Pulmonary artery endothelial cell (primary cell): ENCODE measurements at regions not wholly inside any gene's neighbourhood (a gene's known extent, or its start where the extent isn't known, plus 50 kb on each side); places are given as distances from the start of the nearest gene placed in this dataset.

Experiments used
- DNase-seq: peaks from one replicate; pipeline ENCODE4 v3.0.0-alpha.2; 2011; ENCODE audit warnings: low read depth, low spot score

DNA sequence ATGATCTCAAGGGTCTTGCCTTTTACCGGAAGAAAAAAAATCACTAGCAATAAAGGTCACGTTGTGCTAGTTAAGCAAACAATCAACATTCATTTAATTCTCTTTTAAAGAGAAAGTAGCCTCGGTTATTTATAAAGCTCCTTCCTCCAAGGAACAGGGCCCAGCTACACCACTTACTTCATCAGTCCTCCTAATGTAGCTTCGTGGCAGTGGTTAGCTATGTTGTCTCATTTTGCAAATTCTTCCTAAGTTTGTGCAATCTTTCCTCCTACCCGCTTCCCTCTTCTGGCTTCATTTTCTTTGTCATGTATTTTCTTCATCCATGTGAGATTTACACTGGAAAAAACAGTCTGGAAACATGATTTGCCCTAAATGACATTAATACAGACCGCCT, 554.2 kb downstream of the NUF2 start:
- no peak for DNase-seq

DNA sequence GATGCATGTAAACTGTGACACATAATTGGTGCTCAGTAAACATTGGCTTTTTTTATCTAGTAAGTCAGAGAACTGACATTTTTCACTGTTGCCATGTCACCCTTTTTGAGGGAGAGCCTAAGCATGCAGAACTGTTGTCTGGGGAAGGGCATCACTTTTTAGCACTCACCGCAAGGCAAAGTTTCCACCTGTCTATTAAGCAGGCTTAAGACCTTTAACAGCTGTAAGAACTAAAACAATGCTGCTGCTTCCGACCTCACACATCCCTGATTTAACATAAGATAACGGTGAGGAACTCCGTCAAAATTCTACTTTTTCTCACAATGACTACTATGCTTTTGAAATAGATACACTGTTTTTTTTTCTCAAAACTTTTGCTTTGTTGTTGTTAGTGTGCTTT, 554.8 kb downstream of the NUF2 start:
- no peak for DNase-seq

DNA sequence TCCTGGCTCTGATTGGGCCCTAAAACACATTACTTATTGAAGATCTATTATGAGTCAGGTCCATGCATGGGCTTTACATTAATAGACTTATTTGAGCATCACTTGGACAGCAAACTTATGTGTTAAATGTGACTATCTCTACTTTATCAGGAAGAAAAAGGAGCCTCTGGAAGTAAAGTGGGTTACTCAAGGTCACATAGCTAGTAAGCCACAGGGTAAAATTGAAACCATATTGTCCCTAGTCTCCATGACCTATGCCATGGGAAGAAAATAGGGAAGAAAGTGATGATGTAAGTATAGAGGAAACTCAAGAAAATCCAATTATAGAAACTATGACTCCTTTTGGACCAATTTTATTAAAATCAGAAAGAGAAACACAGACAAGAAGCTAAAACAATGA, 555.3 kb downstream of the NUF2 start:
- no peak for DNase-seq

DNA sequence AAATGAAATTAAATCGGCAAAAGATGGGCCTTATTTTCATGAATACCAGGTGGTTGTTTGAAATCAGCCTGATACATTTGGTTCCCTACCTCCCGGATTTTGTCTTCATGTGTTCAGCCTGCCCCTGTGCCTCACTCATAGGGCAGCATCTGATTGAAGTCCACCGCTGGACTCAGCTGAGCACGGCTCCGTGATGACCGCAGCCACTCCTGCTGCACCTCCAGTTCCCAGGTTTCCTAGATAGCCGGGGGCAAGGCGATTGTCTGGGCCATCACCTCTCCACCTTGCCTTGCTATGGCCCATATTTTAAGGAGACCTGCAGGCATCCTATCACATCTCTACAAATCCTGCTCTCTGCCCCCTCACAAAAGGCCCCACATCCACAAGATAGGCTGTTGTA, 563.8 kb downstream of the NUF2 start:
- DNase-seq: no peak

DNA sequence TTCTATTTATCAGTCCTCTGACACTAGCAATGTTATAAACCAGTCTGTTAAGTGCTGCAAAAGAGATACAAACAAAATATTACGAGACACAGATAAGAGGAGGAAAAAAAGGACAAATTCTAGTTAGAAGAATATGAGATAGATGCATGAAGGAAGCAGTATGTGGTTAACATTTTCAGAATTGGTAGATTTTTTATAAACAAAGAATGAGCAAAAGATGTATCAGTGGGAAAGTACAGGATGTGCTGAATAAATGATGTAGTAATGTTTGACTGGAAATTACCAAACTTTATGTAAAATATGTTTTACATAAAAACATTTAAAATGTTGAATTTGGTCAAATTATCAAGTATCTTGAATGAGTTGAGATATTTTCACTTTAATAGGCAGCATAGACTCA, 574.2 kb downstream of the NUF2 start:
- no peak for DNase-seq

DNA sequence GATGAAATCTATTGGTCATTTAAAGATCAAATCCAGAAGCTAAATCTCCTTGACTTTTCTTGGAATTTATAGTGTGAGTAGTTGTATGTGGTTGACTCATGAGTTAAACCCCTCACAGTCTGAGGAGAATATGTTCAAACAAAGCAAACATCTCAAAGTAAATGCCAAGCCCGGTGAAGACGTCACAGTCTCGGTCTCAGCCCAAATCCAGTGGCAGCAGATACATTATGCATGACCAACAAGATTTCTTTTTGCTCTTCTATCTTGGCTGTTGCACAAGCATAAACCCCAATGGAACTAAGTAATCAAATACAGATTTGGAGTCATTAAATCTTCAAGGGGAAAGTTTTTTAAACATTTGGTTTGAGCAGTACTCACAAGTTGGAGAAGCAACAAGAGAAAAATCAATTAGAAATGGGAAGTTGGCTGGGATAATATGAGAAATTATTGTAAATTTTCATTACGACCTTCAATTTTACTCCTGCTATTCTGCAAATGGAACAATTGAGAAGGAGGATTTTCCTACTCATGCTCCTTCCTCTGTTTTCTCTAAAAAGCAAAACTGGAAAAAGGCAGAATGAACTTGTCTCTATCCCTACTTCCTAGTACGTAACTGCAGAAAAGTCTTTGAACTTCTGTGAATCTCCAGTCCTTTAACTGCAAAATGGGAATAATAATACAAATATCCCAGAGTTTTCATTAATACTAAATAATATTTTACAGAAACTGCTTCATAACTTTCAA, 575.8 kb downstream of the NUF2 start:
- DNase-seq: no peak

DNA sequence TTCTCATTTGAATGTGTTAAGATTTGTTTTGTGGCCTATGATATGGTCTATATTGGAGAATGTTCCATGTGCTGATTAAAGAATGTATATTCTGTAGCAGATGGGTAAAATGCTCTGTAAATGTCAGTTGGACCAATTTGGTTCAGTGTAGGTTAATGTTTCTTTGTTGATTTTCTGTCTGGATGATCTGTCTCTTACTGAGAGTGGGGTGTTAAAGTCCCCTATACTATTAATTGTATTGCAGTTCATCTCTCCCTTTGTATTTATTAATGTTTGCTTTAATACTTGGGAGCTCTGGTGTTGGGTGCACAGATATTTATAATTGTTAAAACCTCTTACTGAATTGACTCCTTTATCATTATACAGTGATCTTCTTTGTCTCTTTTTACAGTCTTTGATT, 584.5 kb downstream of the NUF2 start:
- DNase-seq: no peak

DNA sequence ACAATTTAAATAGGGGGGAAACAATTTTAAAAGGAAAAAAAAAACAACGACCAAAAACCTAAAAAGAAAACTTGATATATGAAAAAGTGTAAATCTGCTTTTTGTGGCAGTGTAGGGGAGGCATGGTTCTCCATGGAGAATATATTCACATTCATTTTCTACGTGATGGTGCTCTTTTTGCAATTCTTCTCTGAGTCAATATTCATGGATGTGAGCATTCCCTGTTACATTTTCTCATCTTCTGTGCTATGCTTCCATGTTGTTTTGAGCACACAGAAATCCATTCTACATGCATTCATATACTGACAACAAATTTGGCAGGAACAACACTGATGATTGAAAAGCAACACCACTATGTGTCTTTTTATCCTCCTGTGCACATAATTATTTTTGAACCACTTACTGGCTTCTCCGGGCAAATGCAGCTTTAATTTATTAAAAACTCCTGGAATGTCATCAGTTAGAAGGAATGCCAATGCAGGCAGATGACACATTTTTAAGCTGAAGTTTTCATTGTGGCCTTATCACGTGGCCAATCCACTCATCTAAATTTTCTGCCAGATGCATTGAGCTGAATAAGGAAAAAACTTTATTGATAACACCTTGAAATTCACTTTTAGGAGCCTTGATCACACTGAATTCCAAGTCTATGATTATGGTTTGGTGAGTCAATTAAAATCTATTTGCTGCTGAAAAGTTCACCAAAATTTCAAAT, 590.6 kb downstream of the NUF2 start:
- DNase-seq: no peak

DNA sequence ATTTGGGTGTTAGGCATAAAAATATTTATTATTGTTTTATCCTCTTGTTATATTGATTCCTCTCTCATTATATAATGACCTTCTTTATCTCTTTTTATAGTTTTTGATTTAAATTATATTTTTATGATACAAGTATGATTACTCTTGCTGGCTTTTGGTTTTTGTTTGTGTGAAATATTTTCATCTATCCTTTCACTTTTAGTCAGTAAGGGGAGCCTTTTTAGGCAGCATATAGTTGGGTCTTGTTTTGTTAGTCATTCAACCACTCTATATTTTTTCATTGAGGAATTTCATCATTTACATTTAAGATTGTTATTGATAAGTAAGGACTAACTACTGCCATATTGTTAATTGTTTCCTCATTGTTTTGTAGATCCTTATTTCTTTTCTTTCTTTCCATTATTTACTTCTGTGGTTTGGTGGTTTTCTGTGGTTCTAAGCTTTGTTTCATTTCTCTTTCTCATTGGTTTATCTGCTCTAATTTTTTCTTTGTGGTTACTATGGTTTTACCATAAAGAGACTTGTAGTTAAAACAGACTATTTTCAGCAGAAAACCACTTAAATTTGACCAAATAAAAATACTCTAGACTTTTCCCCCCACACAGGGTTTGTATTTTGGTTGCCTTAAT, 593.1 kb downstream of the NUF2 start:
- no peak for DNase-seq

DNA sequence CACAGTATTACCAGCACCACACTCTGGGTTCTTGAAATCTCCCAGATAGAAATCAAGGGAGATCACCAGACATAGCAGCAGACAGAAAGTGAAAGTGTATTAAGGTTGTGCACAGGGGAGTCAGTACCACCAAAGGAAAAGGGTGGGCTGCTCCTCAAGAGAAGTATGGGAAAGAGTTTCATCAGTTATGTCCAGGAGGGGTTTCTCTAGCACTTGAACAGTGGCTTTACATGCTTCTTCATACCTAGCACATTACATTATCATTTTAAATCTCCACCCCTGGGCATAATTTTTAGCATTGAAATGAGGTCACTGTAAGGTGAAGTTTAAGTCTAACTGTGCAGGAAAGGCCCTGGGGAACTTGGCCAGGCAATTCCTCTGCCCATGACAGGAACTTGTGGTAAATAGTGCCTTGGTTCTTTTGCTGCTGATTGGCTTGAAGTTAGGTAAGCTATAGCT, 601.0 kb downstream of the NUF2 start:
- no peak for DNase-seq

DNA sequence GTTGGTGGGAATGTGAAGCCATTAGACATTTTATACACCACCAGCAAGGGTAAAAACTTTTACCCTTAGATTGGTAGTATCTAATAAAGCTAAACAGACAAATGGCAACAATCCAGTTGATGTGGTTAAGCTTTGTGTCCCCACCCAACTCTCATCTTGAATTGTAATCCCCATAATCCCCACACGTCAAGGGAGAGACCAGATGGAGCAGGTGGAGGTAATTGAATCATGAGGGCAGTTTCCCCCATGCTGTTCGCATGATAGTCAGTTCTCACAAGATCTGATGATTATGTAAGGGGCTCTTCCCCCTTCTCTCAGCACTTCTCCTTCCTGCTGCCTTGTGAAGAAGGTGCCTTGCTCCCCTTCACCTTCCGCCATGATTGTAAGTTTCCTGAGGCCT, 602.3 kb downstream of the NUF2 start:
- no peak for DNase-seq

DNA sequence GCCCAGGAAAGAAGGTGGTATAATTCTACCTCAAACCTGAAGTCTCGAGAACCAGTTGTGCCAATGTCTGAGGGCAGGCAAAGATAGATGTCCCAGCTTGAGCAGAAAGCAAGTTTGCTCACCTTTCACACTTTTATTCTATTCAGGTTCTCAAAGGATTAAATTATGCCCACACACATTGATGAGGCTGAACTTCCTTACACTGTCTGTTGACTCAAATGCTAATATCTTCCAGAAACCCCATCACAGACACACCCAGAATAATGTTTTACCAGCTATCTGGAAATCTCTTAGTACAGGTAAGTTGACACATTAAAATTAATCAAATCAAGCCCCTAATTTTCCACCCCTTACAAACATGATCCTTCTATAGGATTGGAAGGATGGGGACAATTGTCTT, 605.7 kb downstream of the NUF2 start:
- DNase-seq: no peak

DNA sequence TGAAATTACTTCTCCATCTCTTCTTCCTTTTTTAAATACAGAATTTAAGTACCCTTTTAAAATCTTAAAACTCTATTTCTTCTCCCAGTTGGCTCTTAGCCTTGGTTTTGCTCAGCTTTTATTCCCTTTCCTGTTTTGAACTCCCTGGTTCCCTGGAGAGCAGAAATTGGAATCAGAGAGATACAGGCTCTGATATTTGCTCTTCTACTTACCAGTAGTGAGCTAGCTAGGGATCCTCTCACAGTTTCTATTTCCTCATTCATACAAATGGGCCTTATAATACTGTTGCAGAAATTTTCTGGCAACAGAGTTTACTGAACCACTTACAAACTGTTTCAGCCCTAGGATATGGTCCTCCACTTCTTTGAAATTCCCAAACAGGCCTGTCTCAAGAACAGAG, 606.3 kb downstream of the NUF2 start:
- no peak for DNase-seq

DNA sequence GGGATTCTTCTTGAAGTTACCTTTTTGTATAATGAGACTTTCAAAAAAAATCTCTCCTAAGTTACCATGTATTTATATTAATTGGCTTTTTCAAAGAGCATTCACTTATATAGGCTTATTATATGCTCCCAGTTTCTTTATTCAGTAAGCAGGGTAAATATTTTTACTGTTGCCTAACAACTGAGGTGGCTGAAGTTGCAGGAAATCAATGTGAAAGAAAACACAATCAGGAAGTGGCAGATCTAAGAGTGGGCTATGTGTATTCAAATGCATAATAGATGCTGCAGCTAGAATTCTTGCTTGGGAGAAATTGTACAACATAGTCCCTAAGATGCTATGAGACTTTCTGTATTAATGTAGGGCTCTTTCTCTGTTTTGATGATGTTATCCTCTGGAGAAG, 606.9 kb downstream of the NUF2 start:
- no peak for DNase-seq

DNA sequence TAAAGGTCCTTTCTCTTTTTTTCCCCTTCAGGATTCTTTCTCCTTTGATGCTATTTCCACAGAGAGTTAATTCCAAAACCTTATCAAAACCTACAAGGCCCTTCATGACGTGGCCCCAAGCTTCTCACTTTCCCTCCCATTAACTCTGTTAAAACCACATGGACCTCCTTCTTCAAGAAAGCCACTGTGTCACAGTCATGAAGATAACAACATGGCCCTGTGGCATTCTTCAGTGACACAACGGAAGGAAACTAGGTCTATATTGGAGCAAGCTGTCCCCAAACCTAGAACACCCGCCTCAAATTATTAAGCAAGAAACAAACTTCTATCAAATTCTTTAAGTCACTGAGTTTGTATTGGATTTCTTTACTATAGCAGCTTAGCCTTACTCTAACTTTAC, 611.1 kb downstream of the NUF2 start:
- DNase-seq: no peak

DNA sequence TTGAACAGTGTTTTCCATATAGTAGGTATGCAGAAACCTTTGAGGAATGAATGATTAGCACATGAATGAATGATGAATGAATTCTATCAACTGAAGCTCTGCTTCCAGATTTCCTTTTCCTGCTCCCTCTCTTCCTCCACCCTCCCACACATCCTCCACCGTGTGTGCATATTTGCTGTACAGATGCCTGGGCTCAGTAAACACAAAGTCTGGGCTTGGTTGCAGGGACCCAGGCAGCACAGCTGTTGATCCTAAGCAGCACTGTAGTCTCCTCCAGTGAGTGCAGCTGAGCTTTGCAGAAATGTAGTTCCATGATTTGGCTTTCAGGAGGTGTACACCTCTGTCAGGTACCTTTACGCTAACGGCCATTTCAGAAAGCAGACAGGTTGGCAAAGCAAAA, 611.7 kb downstream of the NUF2 start:
- DNase-seq: no peak

DNA sequence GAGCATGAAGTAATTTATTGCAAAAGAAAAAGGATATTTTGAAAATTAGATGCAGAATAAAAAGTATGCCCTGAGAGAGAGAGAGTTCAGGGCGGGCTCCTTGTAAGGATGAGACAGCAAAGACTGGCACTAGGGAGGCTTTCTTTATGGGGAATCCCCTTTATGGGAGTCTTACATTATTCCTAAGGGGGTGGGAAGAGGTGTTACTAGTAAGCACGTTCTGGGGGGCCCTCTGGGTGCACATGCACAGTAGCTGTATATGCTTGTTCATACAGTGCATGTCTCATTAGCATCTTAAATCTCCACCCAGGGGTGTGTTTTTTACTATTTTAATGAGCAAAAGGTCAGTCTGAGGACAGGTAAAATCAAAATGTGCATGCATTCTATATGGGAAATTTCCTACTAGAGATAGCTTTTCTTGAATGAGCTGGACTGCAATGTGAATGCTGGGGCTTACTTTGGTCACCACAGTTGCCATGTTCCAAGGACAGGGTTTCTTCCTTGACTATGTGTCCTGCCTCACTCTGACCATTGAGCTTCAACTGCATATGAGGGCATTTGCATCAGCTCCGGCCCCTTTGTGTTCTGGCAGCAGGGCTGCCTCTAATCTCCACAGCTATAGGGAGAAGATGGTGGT, 614.1 kb downstream of the NUF2 start:
- DNase-seq: no peak

DNA sequence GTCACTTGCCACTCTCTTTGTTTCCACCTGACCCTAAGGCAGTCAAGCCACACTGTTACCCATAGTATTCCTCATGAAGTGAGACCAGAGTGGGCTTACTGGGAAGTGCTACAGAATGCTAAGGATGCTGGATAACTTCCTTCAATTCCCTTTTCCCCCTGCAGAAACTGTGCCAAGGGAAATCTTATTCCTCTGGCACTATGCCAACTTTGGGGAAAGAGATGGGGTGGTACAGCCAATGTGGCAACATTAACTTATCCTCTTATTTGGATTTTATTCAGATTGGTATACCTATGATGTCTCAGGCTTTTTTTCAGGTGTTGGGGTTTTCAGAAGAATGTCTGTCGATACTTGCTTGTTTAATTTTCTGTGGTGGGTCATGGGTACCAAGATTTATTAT, 599.4 kb upstream of the PBX1 start:
- no peak for DNase-seq

DNA sequence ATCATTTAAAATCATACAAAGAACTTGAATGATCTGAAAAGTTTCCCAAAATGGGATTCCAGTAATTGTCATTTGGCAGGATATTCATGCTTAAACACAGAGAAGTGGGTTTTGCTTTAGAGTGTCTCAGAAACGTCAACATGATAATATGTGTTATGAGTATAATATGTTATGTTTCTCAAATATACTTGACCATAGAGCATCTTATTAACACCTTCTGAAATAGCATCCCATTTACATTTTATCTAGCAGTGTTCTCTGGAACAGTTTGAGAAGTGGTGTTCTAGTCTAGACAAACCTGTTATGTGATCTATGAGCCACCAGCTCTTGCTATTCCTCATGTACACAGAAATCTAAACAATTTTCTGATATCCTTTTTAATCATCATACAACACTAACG, 588.8 kb upstream of the PBX1 start:
- DNase-seq: no peak

DNA sequence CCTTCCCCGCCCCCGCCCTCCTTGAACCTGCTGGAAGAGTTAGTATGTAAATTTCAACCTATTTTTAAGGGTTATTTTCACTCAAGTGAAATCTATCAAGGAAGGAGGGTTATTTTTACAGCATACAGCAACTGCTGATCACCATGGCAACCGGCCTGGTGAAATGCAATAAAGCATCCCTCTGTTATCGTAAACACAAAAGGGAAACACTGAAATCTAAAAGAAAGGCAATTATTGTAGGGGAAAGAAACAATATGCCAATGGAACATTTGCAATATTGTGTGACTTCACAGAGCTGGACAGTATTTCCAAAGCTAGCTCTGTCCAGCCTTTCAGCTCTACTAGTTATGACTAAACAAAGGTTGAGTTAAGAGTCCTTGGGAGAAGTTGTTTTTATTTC, 588.3 kb upstream of the PBX1 start:
- no peak for DNase-seq

DNA sequence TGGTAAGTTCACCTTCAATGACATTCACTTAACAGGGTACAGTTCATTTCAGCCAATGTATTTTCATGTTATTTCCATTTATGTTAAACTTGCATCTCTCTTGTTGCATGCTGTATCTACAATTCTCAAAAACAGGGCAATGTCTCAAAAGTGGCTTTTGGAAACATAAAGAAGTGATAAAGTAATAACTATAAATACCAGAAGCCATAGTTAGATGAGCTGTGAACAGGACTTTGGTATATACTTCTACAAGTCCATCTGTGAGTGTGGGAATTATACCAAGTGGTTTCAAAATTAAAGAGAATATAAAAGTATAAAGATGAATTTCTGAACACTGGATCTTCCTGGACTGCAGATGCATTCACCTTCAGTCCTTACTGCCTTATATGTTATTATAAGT, 585.4 kb upstream of the PBX1 start:
- DNase-seq: no peak

DNA sequence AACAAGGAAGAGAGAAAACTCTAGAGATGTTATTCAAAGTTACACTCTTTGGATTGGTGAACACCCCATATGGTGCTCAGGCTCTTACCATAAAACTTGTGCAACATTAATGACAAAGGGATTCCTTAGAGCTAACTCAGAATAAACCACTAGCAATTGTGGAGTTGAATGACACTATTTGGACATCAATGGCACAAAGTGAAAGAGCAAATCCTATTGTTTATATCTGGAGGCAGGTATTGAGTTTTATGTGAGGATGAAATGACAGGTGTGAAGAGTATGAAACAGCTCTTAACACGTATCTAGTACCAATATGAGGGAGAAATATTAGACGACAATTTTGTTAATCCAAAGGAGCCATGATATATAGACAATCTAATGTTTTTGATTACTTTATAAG, 584.9 kb upstream of the PBX1 start:
- DNase-seq: no peak
